Ammon's horn (tissue), 1 donor: ENCODE measurements at regions not wholly inside any gene's neighbourhood (a gene's known extent, or its start where the extent isn't known, plus 50 kb on each side); places are given as distances from the start of the nearest gene placed in this dataset.
"Not testable (repeated sequence)": the region's sequence is repeated elsewhere in the genome, so short reads cannot be mapped to it uniquely, and the experiment has no call there.

Experiments
- DNase-seq: peaks from one replicate; pipeline ENCODE4 v3.0.0-alpha.2; 2016; ENCODE audit warnings: low spot score

GRCh38 chr12:8282181-8282580 lies 54.8 kb upstream of the FAM90A1 start:
- DNase-seq, result not testable (repeated sequence)

DNA sequence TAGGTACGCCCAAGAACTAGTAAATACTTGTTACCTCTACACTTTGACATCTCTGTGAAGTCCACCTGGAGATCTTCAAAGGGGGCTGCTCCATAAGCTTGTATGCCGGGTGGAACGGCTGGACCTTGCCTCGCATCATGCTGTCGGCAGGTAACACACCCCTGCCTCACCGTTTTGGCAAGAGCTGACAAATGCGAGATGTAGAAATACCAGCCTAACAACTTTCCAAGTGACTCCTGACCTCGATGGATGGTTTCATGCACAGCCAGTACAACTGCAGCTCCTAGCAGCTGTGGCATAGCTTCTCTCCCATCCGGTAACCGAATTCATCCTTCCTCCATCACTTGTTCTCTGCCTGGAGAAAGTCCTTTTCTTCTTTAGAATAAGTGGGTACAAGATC lies 58.3 kb upstream of the FAM90A1 start:
- not testable (repeated sequence) for DNase-seq

GRCh38 chr12:8291764-8292163 lies 64.3 kb upstream of the FAM90A1 start:
- not testable (repeated sequence) for DNase-seq

- not testable (repeated sequence) for DNase-seq
These were observed 67.2 kb upstream of the FAM90A1 start for GRCh38 chr12:8294662-8295061.

DNA sequence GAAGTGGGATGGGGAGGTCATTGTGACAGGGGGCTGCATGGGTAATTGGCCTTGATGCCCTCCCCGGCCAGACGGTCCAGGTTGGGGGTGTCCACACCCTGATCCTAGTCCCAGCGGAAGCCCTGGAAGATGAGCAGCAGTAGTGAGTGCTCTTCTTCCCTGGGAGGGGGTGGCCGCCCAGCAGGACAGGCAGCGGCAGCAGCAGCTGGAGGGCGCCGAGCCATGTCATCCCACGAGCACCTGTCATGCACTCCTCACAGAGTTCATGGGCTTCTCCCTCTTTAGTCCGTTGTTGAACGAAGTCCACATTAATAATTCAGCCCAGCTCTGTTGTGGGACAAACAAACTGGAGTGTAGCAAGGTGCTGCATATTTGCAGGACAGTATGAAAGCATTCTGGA lies 81.2 kb upstream of the FAM90A1 start:
- not testable (repeated sequence) for DNase-seq

- not testable (repeated sequence) for DNase-seq
These were observed 88.6 kb upstream of the FAM90A1 start for GRCh38 chr12:8315997-8316396.

- not testable (repeated sequence) for DNase-seq
These were observed 90.3 kb upstream of the FAM90A1 start for GRCh38 chr12:8317675-8318074.

DNA sequence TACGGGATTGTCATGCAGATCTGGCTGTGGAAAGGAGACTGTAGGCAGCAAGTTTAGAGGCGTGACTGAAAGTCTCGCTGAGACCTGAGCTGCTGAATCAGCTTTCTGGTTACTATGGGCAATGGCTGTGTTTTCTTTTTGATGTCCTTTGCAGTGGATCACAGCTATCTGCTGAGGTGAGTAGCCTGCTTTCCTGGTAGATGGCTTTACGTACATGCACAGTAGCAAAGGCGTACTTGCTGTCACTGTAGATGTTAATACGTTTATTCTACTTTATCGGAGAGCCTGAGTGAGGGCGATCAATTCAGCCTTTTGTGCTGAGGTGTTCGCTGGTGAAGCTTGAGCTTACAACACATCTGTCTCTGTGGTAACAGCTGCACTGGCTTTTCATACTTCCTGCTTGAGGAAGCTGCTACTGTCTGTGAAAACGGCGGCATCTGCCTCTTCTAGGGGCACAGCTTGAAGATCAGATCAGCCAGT lies 92.9 kb upstream of the FAM90A1 start:
- peak; percentile 3 for DNase-seq

DNA sequence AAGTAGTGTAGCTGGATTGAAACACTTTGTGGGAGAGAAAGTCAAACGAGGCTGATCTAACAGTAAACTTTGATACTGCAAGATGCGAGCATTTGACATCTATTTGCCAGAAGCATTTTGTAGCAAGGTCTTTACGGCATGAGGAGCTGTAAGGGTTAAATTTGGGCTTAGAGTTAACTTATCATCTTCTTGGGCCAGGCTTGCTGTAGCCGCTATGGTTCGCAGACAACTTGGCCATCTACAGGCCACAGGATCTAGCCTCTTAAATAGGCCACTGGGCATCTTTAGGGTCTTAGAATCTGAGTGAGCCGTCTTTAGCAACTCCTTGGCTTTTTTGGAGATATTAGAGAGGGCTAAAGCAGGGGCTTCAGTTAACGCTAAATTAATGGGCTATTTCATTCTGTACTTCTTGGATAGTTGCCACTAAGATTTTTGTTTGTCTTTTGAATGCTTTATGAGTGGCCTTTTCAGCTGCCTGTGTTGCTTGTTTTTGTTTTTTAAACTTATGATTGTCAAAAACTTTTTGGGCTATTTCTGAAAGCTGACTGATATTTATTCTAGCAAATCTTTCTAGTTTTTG lies 93.5 kb upstream of the FAM90A1 start:
- not testable (repeated sequence) for DNase-seq

GRCh38 chr12:8325145-8325839 lies 97.9 kb upstream of the FAM90A1 start:
- not testable (repeated sequence) for DNase-seq

DNA sequence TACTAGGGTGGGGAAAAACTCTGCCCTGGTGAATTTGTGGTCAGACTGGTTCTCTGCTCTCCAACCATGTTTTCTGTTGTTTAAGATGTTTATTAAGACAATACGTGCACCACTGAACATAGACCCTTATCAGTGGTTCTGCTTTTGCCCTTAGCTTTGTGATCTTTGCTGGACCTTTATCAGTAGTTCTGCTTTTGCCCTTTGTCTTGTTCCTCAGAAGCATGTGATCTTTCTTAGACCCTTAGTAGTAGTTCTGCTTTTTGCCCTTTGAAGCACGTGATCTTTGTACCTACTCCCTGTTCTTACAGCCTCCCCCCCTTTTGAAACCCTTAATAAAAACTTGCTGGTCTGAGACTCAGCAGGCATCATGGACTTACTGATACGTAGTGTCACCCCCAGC lies 101.4 kb upstream of the FAM90A1 start:
- not testable (repeated sequence) for DNase-seq

GRCh38 chr12:8332373-8332772 lies 105.0 kb upstream of the FAM90A1 start:
- DNase-seq, result not testable (repeated sequence)

GRCh38 chr12:8351073-8351472 lies 104.7 kb upstream of the CLEC6A start:
- not testable (repeated sequence) for DNase-seq

- not testable (repeated sequence) for DNase-seq
These were observed 101.0 kb upstream of the CLEC6A start for GRCh38 chr12:8354741-8355140.

DNA sequence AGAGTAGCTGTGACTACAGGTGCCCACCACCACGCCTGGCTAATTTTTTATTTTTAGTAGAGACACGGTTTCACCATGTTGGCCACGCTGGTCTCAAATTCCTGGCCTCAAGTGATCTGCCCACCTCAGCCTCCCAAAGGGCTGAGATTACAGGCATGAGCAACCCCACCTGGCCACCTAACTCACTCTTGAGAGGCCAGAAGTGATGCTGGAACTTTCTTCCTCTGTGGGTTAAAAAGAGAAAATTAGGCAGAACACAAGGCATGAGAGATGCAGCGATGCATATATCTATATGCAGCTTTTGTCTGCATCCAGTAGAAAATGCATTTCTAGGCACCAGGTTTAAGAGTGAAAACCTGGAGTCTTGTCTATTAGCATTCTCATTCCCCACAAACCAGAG lies 100.2 kb upstream of the CLEC6A start:
- not testable (repeated sequence) for DNase-seq

- not testable (repeated sequence) for DNase-seq
These were observed 82.0 kb upstream of the CLEC6A start for GRCh38 chr12:8373744-8374143.

GRCh38 chr12:8375122-8375521 lies 80.6 kb upstream of the CLEC6A start:
- not testable (repeated sequence) for DNase-seq

DNA sequence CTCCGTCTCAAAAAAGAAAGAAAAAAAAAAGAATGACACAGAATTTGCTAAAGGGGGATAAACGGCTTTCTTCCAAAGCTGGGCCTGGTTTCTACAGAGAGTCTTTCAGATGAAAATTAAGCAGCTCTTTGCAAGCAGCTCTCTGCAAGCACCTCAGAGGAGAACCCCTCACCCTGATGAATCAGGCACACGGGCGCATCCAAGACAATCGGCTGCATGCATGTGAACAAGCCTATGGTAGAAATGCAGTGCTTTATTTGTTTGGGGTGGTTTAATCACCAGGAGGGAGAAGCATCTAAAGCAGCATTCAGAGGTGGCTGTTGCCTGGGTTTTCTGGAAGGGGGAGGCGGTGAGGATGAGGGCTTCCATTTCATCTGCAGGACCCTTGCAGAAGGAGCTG lies 78.0 kb upstream of the CLEC6A start:
- not testable (repeated sequence) for DNase-seq

DNA sequence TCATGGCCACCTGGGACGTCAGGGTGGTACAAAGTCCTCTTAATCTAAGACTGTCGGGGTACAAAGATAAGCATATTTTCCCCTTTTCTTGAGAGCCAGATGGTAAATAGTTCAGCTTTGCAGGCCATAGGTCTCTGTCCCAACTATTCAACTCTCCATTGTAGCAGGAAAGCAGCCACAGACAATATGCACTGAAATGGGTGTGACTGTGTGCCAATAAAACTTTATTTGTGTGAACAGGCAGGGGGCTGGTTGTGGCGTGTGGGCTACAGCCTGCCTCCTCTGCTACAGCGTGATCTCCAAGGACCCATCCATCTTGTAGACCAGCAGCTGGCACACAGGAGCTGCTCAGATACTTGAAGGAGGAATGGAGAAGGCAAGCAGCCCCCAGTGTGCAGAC lies 73.2 kb upstream of the CLEC6A start:
- DNase-seq, result not testable (repeated sequence)

GRCh38 chr12:8384686-8385085 lies 71.1 kb upstream of the CLEC6A start:
- DNase-seq, result not testable (repeated sequence)

DNA sequence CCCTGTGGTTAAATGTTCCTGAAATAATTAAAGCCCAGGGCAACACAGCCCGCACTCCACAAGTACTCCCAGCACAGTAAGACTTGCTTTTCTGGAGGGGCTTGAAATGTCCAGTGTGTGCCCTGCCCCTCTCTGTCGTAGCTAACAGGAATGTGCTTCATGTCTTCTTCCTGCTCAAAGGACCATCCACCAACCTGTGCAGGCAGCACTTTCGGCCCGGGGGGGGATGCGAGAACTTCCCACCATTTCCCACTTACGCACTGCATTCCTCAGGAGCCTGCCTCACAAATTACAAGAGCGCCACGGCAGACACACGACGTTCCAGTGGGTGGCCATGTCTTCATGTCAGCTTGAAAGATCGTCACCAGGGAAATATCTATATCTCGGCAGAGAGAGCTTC lies 70.3 kb upstream of the CLEC6A start:
- DNase-seq, result not testable (repeated sequence)

DNA sequence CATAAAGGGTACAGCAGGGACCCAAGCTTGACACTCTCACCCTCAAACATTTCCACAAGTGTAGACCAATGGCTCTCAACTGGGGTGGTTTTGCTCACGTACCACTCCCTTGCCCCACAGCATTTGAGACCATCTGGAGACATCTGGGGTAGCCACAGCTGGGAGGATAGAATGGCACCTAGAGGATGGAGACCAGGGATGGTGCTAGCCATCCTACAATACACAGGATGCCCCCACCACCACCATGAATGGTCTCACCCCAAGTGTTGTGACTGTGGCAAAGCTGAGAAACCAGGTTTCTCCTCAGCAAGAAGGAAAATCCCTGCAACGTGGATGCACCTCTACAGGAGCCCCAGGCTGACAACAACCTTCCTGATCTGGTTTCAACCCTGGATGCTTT lies 69.1 kb upstream of the CLEC6A start:
- DNase-seq, result not testable (repeated sequence)

DNA sequence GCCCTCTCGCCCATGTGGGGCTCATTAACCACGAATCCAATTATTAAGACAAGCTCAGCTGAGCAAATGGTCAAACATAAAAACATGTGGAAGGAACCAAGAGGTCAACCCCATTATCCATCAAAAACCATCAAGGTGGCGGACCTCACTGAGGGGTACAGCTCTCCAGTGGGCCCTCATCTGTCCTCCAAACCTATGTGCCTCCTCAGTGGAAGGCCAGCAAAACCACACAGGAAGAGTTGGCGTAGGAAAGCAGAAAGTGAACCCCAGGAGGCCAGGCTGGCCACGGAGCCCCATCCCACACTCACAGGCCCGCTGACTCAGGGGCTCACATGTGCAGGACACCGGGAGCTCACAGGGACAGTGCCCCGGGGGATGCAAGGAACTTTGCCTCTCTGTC lies 66.5 kb upstream of the CLEC6A start:
- DNase-seq, result not testable (repeated sequence)
